HFFc6 (cell line): ENCODE measurements at regions not wholly inside any gene's neighbourhood (a gene's known extent, or its start where the extent isn't known, plus 50 kb on each side); places are given as distances from the start of the nearest gene placed in this dataset.

Experiments used
- DNase-seq: peaks from one replicate; pipeline ENCODE4 v3.0.0-alpha.2; 2018
- H3K27ac Mint-ChIP-seq: 2 replicates; pipeline ENCODE4 v1.8.0; 2020; ENCODE audit warnings: mild to moderate bottlenecking, mixed read lengths
- H3K27me3 Mint-ChIP-seq: 2 replicates; pipeline ENCODE4 v1.8.0; 2021; ENCODE audit warnings: mild to moderate bottlenecking, moderate library complexity, mixed read lengths; ENCODE audit not compliant: insufficient read depth
- H3K36me3 Mint-ChIP-seq: 2 replicates; pipeline ENCODE4 v1.8.0; 2021; ENCODE audit warnings: low read depth, mixed read lengths
- H3K4me1 Mint-ChIP-seq: 2 replicates; pipeline ENCODE4 v1.8.0; 2020; ENCODE audit warnings: low read depth, mixed read lengths
- H3K4me3 Mint-ChIP-seq: 2 replicates; pipeline ENCODE4 v1.8.0; 2020; ENCODE audit warnings: mild to moderate bottlenecking, moderate library complexity, mixed read lengths
- H3K9me3 Mint-ChIP-seq: 2 replicates; pipeline ENCODE4 v1.8.0; 2020; ENCODE audit warnings: mild to moderate bottlenecking, mixed read lengths
- TF ChIP-seq, protein P1 (sequence below): fragments of 200-600 bp; sonication (generic); IDR thresholded peaks from 2 replicates; pipeline ENCODE4 v1.5.0; 2021; ENCODE audit warnings: antibody characterized with exemption, mild to moderate bottlenecking

DNA sequence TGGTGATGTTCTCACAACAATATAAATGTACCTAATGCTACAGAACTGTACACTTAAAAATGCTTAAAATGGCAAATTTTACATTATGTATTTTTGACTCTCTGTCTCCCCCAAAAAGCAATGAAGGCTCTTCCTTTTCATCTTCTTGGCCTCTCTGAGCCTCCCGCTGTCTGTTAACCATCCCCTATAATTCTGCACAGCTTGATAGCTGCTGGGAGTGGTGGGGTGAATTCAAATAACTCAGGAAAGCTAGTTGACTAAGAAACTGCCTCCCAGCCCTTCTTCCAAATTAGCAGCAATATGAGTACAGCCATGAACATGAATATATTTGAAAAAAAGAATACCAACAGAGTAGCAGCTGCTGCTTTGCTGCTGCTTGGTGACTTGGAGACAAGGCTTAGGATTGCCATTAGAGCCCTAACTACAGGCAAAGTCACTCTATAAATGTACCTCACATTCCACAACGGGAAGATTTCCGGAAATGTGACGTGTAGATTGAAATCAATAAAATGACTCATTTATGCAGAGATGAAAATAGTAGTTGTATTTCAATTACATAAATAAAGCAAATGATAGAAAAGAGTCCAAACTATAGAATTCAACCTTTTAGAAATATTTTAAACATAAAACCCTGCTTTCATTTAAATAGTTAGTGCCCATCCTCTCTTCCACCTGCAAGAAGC, 200.1 kb upstream of the HEY2 start:
- Mint-ChIP-seq H3K4me1 (no peaks in the 10 kb centered on the region), H3K27me3 (no peaks in the 10 kb centered on the region), H3K4me3 (no peak overlapping the region), H3K9me3 (no peaks in the 10 kb centered on the region), H3K36me3 (no peaks in the 10 kb centered on the region), H3K27ac (no peak overlapping the region)
- TF ChIP-seq, protein P1, sequence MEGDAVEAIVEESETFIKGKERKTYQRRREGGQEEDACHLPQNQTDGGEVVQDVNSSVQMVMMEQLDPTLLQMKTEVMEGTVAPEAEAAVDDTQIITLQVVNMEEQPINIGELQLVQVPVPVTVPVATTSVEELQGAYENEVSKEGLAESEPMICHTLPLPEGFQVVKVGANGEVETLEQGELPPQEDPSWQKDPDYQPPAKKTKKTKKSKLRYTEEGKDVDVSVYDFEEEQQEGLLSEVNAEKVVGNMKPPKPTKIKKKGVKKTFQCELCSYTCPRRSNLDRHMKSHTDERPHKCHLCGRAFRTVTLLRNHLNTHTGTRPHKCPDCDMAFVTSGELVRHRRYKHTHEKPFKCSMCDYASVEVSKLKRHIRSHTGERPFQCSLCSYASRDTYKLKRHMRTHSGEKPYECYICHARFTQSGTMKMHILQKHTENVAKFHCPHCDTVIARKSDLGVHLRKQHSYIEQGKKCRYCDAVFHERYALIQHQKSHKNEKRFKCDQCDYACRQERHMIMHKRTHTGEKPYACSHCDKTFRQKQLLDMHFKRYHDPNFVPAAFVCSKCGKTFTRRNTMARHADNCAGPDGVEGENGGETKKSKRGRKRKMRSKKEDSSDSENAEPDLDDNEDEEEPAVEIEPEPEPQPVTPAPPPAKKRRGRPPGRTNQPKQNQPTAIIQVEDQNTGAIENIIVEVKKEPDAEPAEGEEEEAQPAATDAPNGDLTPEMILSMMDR = no peak
- DNase-seq = no peak

DNA sequence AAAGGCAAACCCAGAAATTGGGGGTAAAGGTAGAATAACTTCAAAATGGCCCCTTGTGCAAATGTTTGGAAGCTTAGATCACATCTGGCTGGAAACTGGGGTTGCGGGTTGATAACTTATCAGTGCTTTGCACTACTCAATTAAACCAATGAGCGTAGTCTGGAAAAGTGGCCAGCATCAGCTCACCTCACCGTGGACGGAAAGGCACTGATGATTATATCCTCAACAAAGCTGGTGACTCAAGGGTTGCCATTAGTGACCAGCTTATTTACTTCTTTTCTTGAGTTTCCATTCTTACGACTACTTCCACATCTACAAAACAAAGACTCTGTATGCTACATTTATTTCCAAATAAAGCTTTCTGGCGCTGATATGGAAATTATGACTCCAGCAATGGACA, 198.5 kb upstream of the HEY2 start:
- Mint-ChIP-seq H3K4me3 (no peak overlapping the region), H3K27me3 (no peaks in the 10 kb centered on the region; the same call in 1 of the 2 replicates), H3K9me3 (no peaks in the 10 kb centered on the region), H3K4me1 (no peaks in the 10 kb centered on the region), H3K27ac (no peak overlapping the region), H3K36me3 (no peaks in the 10 kb centered on the region)
- TF ChIP-seq, protein P1 = no peak
- DNase-seq = no peak

DNA sequence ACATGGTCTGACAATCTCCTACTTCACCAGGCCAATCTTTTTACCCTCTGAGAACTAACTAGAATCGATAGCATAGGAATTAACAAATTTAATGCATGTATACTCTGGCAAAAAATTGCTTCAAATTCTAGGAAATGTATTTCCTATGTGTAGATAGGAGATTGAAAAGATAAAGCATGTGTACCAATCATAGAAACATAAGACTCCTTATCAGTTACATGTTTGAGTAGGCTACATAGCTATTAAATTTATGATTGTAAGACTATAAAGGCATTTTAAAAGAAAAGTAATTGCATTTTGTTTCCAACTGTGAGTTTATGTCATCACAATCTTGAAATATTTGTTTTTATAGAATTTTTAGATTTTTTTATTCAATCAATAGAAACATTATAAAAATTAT, 196.6 kb upstream of the HEY2 start:
- H3K27me3 Mint-ChIP-seq = peaks cover 2% of the 10 kb centered on the region; the same call in 1 of the 2 replicates
- DNase-seq = no peak
- no peak overlapping the region for H3K4me3 Mint-ChIP-seq
- H3K4me1 Mint-ChIP-seq = no peaks in the 10 kb centered on the region
- TF ChIP-seq, protein P1 = no peak
- H3K36me3 Mint-ChIP-seq = no peaks in the 10 kb centered on the region
- no peaks in the 10 kb centered on the region for H3K9me3 Mint-ChIP-seq
- H3K27ac Mint-ChIP-seq = no peak overlapping the region

DNA sequence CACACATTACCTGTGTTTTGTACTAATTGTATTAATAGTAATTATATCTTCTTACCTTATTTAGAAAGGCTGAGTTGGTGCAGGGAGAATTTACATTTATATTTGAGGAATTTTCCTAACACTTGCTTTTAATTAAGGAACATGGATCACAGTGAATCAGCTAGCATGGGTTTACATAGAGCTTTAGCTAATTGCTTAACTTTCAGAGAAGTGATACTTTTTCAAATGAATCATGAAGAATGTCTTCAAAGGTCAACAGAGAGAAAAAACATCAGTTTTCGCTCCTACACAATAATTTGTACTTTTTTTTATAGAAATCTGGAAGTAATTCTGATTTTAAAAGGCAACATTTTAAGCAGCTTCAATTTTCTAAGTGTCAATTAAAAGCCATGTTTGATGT, 195.0 kb upstream of the HEY2 start:
- Mint-ChIP-seq H3K27me3 (peaks cover 2% of the 10 kb centered on the region; the same call in 1 of the 2 replicates), H3K27ac (no peak overlapping the region), H3K36me3 (no peaks in the 10 kb centered on the region), H3K9me3 (no peaks in the 10 kb centered on the region), H3K4me3 (no peak overlapping the region), H3K4me1 (no peaks in the 10 kb centered on the region)
- TF ChIP-seq, protein P1 = no peak
- DNase-seq = no peak

DNA sequence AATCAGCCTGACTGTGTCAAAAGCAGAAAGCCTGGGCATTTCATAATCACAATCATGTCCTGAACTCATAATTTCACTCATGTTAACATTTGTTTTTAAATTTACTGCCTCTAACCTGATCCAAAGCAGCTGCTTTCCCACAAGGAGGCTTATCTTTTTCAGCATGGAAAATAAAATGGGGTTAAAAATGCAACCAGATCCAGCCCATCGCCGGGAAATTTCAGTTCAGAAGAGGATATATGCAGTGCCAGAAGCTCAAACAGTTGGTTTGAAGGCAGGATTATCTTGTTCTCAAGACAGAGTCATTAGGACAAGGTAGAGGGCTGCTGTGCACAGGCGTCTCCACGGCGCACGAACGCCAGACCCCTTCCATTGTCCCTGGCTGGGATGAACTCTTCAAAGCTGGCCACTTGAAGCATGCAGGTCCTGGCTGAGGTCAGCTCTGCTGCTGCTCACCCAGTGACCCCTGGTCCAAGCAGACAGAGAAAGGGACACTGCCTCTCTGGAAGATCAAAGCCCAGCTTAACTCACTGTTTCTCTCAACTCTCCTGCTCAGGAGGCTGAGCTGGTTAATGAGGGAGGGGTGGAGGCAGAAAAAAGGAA, 191.1 kb upstream of the HEY2 start:
- no peak for DNase-seq
- Mint-ChIP-seq H3K9me3 (no peaks in the 10 kb centered on the region), H3K4me1 (no peaks in the 10 kb centered on the region), H3K36me3 (no peaks in the 10 kb centered on the region), H3K27me3 (peaks cover 2% of the 10 kb centered on the region), H3K27ac (no peak overlapping the region), H3K4me3 (no peak overlapping the region)
- TF ChIP-seq, protein P1 = no peak
